ENCODE measurements at regions not wholly inside any gene's neighbourhood (a gene's known extent, or its start where the extent isn't known, plus 50 kb on each side); places are given as distances from the start of the nearest gene placed in this dataset.
"Not testable (repeated sequence)": the region's sequence is repeated elsewhere in the genome, so short reads cannot be mapped to it uniquely, and the experiment has no call there.

DNA sequence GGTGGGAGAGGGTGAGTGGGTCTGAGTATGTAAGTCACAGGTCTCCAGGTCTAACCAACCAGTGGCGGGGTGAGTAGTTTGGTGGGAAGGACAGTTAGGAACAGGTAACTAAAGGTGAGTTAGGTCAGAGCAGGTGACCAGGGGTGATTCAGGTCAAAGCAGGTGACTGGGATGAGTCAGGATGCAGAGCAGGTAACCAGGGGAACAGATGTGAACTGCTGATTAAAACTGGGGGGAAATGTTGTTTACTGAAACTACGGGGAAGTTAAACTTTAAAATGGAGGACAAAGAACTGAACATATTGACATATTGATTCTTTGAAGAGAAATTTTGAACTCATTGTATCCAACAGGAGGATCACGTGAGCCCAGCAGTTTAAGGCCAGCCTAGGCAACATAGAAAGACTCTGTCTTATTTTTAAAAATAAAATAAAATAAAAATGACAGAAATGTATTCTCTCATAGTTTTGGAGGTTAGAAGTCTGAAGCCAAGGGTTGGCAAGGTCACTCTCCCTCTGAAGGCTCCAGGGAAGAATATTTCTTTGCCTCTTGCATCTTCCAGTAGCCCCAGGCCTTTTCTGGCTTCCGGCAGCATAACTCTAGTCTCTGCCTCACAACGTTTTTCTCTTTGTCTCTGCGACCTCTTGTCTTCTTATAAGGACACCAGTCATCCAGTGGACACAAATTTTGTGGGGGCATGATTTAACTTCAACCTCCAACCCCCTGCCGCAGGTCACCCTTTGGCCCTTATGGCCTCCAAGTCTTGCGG is 64.3 kb upstream of the TINAGL1 start:
- no peak for DNase-seq

DNA sequence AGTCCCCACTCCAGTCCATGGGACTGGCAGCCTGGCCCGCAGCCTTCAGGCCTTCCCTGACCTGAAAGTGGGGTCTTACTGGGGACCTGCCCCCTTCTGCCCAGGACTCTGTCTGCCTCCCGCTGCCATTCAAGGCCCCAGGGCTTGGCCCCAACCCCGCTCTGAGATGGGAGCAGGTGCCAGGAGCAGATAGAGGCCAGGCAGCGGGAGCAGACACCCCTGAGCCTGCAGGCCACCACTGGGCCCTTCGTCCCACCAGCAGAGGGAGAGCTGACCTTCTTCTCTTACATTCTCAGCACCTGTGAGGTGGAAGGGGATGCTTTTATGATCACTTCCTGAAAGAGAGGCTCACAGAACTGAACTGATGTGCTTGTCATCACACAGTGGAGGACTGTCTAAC is 62.2 kb upstream of the TINAGL1 start:
- DNase-seq: no peak

GRCh38 chr1:31515056-31515775 is 61.1 kb upstream of the TINAGL1 start:
- DNase-seq: no peak

- DNase-seq: no peak
These were observed 60.4 kb upstream of the TINAGL1 start for GRCh38 chr1:31515936-31516335.

DNA sequence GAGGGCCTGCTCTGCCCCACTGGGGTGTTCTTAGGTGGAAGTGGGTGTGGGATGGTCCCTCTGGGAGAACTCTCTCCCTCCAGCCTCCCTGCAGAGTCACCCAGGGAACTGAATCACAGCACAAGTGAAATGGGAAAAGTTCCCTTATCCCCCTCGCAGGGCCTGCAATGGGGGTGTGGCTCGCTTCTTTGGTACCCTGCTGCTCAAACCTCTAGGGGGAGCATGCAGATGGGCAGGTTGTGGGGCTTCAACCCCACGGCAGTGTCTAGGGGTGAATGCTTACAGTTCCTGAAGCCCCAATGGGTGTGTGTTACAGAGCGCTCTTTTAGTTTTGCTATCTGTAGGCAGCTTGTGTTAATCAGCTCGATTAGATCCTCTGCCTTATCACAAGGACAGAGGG is 59.0 kb upstream of the TINAGL1 start:
- no peak for DNase-seq

DNA sequence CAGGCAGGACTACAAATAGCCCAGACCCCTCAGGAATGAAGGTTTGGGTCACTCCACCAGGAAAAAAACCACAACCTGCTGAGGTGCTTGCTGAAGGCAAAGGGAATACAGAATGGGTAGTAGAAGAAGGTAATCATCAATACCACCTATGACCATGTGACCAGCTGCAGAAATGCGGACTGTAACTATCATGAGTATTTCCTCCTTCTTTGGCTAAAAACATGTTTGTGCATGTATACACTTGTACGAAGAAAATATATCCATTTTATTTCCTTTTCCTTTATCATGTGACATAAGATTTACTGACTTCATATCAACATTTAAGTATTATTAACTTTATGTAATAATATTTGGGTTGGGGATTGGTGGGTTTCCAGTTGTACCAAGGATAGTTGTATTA is 58.3 kb upstream of the TINAGL1 start:
- not testable (repeated sequence) for DNase-seq

GRCh38 chr1:31521761-31522555 is 54.4 kb upstream of the TINAGL1 start:
- DNase-seq: no peak

DNA sequence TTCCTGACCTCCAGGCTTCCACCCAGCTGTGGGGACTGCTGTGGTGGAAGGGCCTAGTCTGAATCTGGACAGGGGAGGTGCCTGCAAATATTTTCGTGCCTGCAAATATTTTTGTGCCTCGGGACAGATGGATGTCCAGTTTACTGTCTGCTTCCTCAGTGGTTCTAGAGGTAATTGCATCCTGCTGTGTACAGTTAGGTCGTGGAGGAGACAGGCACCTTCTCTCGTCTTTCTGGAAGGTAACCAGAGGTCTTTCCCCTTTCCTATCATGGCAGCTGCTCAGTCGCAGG is 53.8 kb upstream of the TINAGL1 start:
- DNase-seq: no peak

DNA sequence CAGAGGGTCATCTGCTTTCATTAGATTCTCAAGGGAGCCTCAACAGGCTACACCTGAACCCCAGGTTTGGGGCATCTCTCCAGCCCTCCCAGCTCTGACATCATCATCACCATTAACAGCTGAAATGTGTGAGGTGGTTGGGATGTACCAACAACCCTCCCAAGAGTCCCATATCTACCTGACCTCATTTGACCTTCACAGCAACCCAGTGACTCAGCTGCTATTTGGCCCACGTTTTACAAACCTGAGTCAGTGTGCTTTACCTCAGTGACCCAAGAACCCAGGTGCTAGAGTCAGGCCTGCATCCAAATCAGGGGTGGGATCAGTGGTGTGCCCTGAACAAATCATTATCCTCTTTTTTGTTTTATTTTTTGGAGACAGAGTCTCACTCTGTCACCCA is 53.3 kb upstream of the TINAGL1 start:
- no peak for DNase-seq

DNA sequence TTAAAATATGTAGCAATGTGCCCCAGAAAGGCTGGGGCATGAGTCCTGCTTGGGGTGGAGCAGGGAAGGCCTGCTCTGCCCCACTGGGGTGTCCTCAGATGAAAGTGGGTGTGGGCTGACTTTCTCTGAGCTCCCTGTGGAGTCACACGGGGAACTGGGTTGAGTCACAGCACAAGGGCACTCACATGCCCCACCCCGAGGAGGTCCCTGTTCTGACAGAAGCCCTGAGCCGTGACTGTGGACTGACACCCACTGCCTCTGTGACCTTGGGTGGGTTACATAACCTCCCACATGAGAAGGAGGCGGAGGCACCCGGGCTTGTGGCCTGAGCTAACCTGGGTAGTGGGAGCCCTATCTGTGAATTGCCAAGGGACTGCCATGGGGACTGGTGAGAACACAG is 52.5 kb upstream of the TINAGL1 start:
- DNase-seq: no peak

- no peak for DNase-seq
These were observed 52.0 kb upstream of the TINAGL1 start for GRCh38 chr1:31524186-31524901.
